ENCODE measurements at regions not wholly inside any gene's neighbourhood (a gene's known extent, or its start where the extent isn't known, plus 50 kb on each side); places are given as distances from the start of the nearest gene placed in this dataset.

DNA sequence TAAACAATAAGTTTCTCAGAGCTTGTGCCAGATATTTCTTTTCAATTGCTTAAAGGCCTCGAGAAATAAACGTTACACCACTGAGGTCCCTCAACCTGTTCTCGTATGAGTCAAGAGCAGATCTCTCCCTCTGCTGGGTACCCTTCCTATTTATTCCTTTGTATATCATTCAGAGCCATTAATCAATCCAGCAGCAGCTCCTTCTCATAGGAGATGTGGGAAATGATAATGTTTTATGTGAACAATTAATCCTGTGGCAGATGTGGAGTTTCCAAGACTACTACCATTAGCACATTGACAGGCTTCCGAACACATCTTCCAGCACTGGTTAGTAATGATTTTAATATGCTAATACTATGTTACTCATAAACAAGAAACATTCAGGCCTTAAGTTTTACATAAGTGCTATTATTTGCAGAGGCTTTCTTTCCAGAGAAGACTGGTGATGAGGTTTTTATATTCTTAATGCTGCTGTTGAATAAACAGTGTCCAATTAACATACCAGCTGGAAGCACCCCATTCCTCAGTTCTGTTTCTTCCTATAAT lies 196.5 kb downstream of the ZNF608 start:
- Histone ChIP-seq H3K36me3 (ENCODE audit: insufficient read depth) (no peaks in the 10 kb centered on the region), H3K9ac (no peak overlapping the region), H3K4me2 (no peak overlapping the region), H3K27ac (no peak overlapping the region), H3K4me1 (ENCODE audit: low read depth, poor library complexity, severe bottlenecking) (no peaks in the 10 kb centered on the region), H3K79me2 (ENCODE audit: insufficient read depth, low read depth) (no peaks in the 10 kb centered on the region), H2AFZ (ENCODE audit: low read depth) (no peak overlapping the region), H3K4me3 (IDR thresholded peaks at IDR 0.05; ENCODE audit: insufficient read depth, low read depth, low read length) (no peak overlapping the region), H3K27me3 (ENCODE audit: insufficient read depth, low read depth) (no peaks in the 10 kb centered on the region), H4K20me1 (ENCODE audit: insufficient read depth) (no peaks in the 10 kb centered on the region)
- no peak for TF ChIP-seq CTCF (conservative IDR thresholded peaks at IDR 0.05; ENCODE audit: low read depth, low read length)

DNA sequence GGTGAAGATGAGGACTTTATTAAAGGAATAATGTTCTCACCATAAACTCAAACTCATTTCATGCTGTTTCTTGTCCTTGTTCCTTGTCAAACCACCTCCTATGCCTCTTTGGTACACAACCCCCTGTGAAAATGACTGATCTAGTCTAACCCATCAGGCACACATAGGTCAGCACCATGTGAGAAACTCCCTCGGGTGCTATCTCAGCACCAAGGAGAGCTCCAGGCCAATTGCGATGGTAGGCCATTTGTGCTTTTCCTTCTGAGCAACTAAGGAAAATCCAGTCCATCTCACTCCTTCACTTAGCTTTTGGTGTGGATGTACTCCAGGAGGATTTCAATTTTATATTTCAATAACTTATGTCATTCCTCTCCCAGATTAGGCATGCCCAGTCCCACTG lies 199.8 kb downstream of the ZNF608 start:
- Histone ChIP-seq H4K20me1 (ENCODE audit: insufficient read depth) (no peaks in the 10 kb centered on the region), H3K9ac (no peak overlapping the region)

GRCh38 chr5:124544366-124545055 lies 201.9 kb downstream of the ZNF608 start:
- H3K36me3 ChIP-seq (ENCODE audit: insufficient read depth), result no peaks in the 10 kb centered on the region
- H3K9ac ChIP-seq, result no peak overlapping the region
- H4K20me1 ChIP-seq (ENCODE audit: insufficient read depth), result no peaks in the 10 kb centered on the region
- TF ChIP-seq CTCF (conservative IDR thresholded peaks at IDR 0.05; ENCODE audit: low read depth, low read length), result no peak
- no peaks in the 10 kb centered on the region for H3K79me2 ChIP-seq (ENCODE audit: insufficient read depth, low read depth)
- no peak overlapping the region for H2AFZ ChIP-seq (ENCODE audit: low read depth)
- H3K4me1 ChIP-seq (ENCODE audit: low read depth, poor library complexity, severe bottlenecking), result no peaks in the 10 kb centered on the region
- no peak overlapping the region for H3K4me2 ChIP-seq
- no peak overlapping the region for H3K27ac ChIP-seq
- H3K27me3 ChIP-seq (ENCODE audit: insufficient read depth, low read depth), result no peaks in the 10 kb centered on the region
- H3K4me3 ChIP-seq (IDR thresholded peaks at IDR 0.05; ENCODE audit: insufficient read depth, low read depth, low read length), result no peak overlapping the region

More for the DNA sequence above, 199.8 kb downstream of the ZNF608 start:
- no peaks in the 10 kb centered on the region for H3K27me3 ChIP-seq (ENCODE audit: insufficient read depth, low read depth)
- no peaks in the 10 kb centered on the region for H3K36me3 ChIP-seq (ENCODE audit: insufficient read depth)
- no peak overlapping the region for H3K4me2 ChIP-seq
- H3K27ac ChIP-seq, result no peak overlapping the region
- TF ChIP-seq CTCF (conservative IDR thresholded peaks at IDR 0.05; ENCODE audit: low read depth, low read length), result no peak
- no peak overlapping the region for H2AFZ ChIP-seq (ENCODE audit: low read depth)
- H3K4me3 ChIP-seq (IDR thresholded peaks at IDR 0.05; ENCODE audit: insufficient read depth, low read depth, low read length), result no peak overlapping the region
- no peaks in the 10 kb centered on the region for H3K79me2 ChIP-seq (ENCODE audit: insufficient read depth, low read depth)
- H3K4me1 ChIP-seq (ENCODE audit: low read depth, poor library complexity, severe bottlenecking), result no peaks in the 10 kb centered on the region

DNA sequence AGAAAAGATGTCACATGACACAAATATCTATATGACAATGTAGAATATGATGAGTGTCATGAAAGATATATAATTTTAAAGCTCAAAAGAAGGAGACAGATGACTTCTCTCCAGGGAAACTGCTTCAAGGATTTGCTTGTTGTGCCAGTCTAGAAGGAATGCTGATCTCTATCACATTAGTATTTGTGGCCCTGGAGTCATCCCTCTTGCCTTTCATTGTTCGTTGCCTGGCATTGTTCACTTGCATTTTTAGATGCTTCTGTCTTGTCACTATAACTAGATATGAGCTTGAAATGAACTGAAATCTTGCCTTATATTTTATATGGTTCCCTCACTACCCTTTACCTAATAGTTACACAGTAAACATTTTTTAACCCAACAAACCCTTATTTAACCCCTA lies 207.5 kb downstream of the ZNF608 start:
- H3K4me2 ChIP-seq, result no peak overlapping the region
- H2AFZ ChIP-seq (ENCODE audit: low read depth), result no peak overlapping the region

More for the DNA sequence above, 207.5 kb downstream of the ZNF608 start:
- Histone ChIP-seq H4K20me1 (ENCODE audit: insufficient read depth) (no peaks in the 10 kb centered on the region), H3K9ac (no peak overlapping the region), H3K4me3 (IDR thresholded peaks at IDR 0.05; ENCODE audit: insufficient read depth, low read depth, low read length) (no peak overlapping the region), H3K27ac (no peak overlapping the region), H3K36me3 (ENCODE audit: insufficient read depth) (no peaks in the 10 kb centered on the region), H3K27me3 (ENCODE audit: insufficient read depth, low read depth) (no peaks in the 10 kb centered on the region), H3K79me2 (ENCODE audit: insufficient read depth, low read depth) (no peaks in the 10 kb centered on the region), H3K4me1 (ENCODE audit: low read depth, poor library complexity, severe bottlenecking) (no peaks in the 10 kb centered on the region)
- no peak for TF ChIP-seq CTCF (conservative IDR thresholded peaks at IDR 0.05; ENCODE audit: low read depth, low read length)
